ENCODE measurements at regions not wholly inside any gene's neighbourhood (a gene's known extent, or its start where the extent isn't known, plus 50 kb on each side); places are given as distances from the start of the nearest gene placed in this dataset.
"Not testable (repeated sequence)": the region's sequence is repeated elsewhere in the genome, so short reads cannot be mapped to it uniquely, and the experiment has no call there.

DNA sequence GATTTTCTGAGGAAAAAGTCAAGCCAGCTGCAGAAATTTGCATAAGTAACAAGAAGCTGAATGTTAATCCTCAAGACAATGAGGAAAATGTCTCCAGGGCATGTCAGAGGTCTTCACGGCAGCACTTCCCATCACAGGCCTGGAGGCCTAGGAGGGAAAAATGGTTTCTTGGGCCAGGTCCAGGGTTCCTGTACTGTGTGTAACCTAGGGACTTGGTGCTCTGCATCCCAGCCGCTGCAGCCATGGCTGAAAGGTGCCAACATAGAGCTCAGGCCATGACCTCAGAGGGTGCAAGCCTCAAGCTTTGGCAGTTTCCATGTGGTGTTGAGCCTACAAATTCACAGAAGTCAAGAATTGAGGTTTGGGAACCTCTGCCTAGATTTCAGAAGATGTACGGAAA is 144.1 kb downstream of the AKR1D1 start:
- DNase-seq, result not testable (repeated sequence)

DNA sequence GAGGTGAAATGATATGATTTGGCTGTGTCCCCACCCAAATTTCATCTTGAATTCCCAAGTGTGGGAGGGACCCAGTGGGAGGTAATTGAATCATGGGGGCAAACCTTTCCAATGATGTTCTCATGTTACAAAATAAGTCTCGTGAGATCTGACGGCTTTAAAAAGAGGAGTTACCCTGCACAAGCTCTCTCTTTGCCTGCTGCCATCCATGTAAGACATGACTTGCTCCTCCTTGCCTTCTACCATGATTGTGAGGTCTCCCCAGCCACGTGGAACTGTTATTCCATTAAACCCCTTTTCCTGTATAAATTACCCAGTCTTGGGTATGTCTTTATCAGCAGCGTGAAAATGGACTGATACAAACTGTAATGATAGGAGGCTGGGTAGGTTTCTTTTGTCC is 145.1 kb downstream of the AKR1D1 start:
- not testable (repeated sequence) for DNase-seq

DNA sequence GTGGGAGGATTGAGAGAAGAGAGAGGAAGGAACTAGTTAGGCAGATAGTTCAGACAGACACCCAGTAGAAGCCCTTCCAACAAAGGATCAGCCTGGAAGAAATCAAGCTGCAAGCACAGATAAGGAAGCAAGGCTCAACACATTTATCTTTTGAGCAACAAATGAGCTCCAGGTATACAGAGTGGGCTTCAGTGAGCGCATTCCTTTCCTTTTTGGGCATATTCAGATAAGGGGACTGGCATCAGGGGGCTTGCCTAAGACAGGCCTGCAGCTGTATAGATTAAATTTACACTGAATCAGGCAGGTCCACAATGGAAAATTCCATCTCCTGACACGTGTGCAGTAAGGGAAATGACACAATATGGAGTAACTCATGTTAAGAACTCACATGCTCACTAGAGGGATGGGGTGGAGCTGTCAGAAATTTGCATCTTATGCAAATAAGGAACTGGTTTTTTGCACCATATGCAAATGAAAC is 147.2 kb downstream of the AKR1D1 start:
- no peak for DNase-seq

DNA sequence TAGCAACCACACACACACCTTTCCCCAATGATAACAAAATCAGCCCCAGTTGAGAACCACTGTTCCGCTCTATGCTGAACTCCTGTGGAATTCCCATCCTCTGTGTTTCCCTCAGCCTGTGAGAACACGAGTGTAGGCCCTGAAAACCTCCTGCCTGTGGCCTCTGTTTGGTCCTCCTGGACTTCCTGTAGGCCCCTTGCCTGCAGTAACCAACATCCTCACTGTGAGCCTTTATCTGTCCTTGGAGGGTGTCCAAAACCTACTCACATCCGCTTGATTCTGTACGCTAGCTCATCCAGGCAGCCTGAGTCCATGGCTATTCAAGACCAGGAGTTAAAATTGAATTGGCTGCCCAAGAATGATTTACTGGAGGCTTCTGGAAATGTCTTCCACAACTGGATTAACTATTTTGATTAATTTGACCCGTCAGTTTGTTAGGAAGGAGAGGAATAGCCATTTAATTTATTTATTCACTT is 149.8 kb downstream of the AKR1D1 start:
- DNase-seq, result peak in 2 of 3 donors; percentile 22 to 56

DNA sequence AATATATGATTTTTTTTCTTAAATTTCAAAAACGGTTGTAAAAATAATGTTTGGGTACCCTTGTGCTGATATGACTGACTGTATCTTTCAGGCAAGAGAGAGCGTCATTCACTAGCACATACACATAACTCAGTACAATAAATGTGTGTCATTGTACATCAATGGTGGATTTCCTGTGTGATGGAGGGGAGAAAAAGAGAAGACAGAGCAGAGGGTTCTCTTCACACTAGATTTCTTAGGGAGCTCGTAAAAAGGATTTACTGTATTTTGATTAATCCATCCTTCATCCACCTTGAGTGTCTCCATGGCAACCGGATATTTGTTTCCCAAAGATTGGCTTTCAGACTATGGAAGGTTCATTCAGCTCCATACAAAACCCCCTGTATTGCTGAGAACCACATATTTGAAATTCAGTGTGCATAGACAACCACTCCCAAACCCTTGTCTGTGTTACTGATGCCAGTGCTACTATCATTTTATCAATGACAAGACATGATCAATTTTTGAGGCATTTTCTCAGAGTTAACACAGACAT is 150.6 kb downstream of the AKR1D1 start:
- DNase-seq, result no peak

DNA sequence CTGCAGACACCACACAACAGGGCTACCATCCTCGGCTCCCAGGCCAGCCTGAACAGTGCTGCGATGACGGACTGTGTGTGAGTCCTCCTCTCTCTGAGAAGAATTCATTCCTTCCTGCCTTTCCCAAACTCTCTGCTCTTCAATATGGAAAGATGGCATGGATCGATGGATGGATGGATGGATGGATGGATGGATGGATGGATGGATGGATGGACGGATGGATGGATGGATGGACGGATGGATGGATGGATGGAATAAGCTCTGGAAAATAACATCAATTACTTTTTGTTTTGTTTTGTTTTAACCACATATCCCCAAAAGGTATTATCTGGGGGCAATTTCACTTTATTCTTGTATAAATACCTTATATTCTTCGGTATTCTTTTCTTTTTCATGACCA is 151.9 kb downstream of the AKR1D1 start:
- DNase-seq, result no peak

DNA sequence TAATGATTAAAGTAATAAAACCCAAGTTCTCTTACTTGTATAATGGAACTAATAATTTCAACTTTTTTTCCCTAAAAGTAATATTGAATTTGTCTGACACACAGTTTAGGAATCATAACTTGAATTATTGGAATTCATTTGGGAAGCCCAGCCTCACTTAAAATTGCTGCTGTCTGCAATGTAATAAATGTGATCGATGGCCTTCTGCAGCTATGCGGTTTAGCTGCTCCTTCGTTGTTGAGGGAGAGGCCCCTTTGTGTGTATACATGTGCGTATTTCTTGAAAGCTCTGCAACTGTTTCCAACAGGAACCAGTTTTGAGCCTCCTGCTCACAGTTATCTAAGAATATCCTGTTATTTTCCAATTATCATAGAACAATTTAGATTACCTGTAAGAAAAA is 152.5 kb downstream of the AKR1D1 start:
- DNase-seq, result peak in 1 of 3 donors; percentile 55

DNA sequence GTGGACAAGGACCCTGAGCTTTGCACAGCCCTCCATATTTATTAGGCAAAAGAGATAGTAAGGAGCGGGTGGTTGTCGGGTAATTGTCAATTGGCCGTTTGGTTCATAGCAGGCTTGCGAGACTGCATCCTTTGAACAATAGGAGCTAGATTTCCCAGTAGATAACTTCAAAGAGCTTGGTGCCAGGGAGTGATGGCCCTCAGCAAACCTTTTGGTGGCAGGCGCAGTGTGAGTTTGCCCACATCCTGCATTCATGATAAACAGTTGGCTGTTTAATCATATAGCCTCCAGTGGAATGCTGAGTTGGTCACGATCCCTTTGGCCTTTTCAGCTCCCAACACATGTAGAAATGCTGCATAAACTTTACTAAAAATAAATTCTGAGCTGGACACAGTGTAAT is 156.9 kb downstream of the AKR1D1 start:
- DNase-seq, result no peak

DNA sequence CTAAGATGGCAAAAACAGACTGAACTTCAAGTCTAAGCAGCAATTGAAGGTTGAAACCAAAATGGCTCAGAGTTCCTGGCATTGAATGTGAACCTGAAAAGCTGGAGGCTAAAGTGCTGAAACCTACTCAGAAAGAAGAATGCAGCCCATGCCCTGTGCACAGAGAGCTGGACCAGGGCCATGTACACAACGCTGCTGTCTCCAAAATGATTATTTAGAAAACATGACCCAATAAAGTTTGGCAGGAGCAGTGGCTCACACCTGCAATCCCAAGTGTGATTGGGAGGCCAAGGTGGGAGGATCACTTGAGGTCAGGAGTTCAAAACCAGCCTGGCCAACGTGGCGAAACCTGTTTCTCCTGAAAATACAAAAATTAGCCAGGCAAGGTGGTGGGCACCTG is 158.9 kb downstream of the AKR1D1 start:
- DNase-seq, result no peak

DNA sequence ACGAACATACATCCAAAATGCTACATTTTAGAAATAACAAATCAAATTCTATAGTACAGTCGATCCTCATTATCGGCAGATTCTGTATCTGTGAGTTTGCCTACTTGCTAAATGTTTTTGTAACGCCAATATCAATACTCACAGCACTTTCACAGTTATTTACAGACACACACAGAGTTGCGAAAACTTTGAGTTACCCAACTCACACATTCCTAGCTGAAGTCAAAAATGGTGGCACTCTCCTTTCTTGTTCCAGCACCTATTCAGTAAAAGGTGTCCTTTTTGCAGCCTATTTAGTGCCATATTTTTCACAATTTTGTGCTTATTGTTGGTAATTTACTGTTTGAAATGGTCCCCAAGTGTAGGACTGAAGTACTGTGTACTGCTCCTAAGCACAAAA is 161.7 kb downstream of the AKR1D1 start:
- DNase-seq, result no peak

DNA sequence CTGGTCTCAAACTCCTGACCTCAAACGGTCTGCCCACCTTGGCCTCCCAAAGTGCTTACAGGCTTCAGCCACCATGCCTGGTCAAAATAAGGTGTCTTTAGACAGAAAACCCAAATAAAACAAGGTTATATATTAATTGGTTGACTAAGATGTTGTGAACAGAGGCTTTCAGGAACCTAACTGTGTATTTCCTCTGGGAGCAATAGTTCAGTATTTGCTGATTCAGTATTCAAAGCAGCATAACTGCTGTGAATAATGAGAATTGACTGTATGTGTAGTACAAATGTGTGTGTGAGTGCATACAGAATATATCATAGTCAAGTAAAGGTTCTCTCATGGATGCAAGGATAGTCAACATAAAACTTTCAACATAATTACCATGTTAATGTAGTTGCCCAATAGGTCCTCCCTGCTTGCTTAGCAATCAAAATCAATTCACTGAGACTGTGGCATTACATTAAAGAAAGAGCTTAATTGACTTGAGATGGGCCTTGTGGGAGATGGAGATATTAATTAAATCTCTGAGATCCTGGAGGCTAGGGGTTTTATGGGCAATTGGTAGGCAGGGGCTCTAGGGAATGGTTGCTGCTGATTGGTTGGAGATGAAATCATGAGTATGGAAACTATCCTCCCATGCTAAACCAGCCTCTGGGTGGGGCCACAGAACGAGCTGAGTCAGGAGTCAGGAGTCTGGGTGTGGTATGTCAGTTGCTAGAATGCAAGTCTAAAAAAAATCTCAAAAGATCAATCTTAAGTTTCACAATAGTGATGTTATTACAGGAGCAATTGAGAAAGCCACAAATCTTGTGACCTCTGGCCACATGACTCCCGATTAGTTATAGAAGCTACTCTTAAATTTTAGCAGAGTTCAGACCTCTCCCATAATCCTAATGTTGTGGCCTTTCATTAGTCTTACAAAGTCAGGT is 162.7 kb downstream of the AKR1D1 start:
- no peak for DNase-seq

DNA sequence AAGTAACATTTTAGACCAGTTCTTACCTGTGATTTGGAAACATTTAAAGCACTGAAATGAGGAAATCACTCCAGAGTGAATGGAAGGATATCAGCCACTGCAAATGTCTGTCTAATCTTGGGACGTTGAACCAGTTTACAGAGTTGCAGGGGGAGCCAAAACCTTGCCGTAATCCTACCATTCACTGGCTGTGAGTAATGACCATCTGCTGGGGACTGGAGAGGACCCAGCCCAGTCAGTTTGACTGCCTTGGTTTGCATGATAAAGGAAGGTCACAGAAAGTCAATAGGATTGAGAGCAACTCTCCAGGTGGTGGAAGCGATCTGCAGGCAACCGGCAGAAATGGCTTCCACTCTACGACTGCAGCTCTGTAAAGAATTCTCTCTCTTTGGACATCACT is 167.2 kb downstream of the AKR1D1 start:
- DNase-seq, result peak in 1 of 3 donors; percentile 43

DNA sequence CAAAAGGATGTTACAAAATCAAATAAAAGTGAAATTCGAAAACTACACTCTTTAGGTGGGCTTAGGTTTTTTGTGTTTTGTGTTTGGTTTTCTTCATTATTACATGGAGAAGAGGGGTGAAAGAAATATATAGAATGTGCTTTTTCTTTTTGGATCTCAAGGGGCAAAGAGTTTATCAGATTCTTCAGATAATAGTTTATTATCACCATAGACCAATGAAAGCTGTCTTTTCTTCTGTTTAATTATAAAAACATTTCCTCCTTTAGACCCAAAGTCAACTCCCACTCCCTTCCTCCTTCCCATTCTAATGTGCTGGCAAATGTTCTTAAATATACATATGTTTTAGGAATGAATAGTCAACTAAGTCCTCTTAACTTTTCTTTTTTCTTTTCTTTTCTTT is 167.6 kb downstream of the AKR1D1 start:
- DNase-seq, result no peak

DNA sequence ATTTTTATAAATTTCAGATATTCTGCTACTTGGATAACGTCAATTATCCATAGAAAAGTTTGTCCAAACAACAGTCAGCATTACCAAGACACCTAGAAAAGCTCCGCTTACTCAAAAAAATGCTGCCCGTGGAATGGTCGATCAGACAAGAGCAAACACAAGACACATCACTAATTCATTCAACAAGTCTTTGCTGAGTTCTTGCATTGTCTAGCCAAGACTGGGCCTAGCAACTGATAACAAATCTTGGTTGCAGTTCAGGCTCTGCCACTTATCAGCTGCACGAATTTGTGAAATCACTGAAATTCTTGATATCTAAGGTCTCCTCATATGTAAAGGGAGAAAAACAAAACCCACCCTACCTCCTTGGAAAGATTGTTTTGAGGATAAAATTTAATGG is 168.3 kb downstream of the AKR1D1 start:
- no peak for DNase-seq

DNA sequence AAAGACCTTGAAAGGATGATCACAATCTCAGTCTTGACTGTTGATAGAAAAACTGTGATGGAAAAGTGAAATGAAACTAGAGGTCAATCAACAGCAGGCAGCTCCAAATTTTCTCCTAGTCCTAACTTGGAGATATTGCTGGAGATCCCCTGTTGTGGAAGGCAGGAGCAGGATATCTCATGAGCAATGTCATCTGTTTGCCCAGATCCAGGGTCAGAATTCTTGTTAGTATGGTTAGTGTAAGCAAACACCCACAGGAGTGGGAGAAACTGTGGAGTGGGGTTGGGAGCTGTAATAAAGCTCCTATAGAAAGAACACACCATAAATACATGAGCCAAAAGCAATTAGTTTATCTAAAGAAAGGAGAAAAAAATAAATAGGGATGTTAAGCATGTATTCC is 169.0 kb downstream of the AKR1D1 start:
- no peak for DNase-seq

DNA sequence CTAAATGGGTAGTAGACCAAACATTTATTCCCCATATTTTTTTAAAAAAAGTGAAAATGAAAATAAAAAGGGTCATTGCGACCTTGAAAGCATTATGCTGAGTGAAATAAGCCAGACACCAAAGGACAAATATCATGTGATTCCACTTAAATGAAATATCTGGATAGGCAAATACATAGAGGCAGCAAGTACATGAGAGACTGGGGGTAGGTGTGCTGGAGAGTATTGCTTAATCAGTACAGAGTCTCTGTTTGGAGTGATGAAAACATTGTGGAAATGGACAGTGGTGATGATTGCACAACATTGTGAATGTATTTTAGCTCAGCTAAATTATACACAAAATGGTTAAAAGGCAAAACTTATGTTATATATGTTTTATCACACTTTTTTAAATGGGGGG is 169.4 kb downstream of the AKR1D1 start:
- no peak for DNase-seq

DNA sequence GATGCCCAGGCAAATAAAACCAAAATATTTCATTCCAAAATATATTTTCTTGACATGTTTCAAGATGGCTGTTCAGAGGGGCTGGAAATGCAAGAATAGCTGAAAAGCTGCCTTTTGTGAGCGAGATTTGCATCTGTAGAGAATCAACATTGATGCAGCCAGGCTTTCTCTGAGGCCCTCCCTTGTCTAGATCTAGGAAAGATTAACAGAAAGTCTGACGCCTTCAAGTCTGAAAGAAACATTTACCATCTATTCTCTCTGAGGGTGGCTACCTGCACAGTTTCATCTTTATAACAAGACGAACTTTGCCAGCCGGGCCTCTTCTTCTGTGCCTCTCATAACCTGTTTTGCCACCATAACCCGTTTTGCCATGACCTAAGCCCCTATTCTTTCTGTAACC is 170.2 kb downstream of the AKR1D1 start:
- no peak for DNase-seq

DNA sequence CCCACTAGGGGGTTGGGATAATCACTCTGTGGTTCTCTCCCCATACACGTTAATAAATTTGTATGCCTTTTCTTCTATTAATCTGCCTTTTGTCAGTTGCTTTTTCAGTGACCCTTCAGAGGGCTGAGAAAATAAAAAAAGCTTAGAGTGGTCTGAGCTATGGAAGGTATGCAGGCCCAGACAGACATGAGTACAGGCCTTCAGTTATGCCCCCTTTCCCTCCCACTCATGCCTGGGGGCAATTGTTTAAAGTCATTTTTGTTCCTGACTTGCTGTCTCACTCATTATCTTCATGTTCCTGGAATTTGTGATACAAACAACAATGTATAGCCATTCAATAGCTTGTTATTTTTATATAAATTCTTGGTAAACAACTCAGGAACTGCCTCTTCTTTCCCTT is 170.8 kb downstream of the AKR1D1 start:
- DNase-seq, result no peak

DNA sequence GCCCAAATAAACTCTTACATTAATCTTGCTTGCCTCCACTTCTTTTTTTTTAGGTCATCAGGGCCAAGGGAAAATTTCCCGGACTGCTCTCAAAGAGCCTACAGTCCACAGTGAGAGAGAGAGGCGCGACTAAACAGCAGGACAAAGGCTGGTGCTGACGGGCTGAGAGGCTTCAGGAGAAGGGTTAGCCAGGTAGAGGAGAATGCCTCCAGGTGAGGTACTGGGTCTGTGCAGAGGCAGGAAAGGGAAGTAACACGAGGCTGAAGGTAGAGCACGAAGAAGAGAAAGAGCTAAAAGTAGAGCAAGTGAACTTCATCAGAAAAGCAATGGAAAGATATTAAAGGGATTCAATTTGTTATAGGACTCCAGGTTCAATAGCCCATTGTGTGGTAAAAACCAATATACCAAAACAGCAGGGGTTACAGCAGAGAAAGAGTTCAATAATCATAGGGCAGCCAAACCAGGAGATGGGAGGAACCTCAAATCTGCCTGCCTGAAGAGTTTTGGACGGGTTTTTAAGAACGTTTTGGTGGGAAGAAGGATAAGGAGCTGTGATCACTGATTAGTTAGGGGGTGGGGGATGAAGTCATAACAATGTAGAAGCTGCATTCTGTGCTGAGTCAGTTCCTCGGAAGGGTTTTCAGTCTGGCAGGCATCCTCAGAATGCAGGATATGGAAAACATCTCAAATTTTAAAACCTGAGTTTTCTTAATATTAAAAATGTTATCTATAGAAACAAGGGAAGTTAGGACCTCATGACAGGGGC is 171.5 kb downstream of the AKR1D1 start:
- no peak for DNase-seq

DNA sequence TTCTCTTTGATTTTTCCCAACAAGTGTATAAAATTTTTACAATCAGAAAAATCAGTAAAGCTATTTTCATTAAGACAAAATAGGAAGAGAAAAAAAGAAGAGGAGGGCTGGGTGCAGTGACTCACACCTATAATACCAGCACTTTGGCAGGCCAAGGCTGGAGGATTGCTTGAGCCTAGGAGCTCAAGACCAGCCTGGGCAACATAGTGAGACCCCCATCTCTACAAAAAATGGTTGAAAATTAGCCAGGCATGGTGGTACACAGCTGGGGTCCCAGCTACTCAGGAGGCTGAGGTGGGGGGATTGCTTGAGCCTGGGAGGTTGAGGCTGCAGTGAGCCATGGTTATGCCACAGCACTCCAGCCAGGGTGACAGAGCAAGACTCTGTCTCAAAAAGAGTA is 172.3 kb downstream of the AKR1D1 start:
- DNase-seq, result no peak

DNA sequence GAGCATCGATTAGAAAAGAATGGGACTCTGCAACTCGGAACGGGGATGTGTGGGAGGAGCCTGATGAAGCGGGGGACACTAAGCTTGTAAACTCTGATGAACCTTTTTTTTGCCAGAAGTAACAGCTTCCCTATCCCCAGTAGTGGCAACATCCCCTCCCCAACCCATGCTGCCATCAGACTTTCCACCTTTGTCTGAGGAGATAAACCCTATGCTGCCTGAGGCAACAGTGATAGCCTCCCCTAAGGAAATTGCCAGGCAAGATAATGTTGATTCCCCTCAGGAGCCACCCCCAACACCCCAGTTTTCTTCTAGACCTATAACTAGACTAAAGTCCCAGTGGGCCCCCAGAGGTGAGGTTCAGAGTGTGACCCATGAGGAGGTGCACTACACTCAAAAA is 173.7 kb downstream of the AKR1D1 start:
- no peak for DNase-seq

DNA sequence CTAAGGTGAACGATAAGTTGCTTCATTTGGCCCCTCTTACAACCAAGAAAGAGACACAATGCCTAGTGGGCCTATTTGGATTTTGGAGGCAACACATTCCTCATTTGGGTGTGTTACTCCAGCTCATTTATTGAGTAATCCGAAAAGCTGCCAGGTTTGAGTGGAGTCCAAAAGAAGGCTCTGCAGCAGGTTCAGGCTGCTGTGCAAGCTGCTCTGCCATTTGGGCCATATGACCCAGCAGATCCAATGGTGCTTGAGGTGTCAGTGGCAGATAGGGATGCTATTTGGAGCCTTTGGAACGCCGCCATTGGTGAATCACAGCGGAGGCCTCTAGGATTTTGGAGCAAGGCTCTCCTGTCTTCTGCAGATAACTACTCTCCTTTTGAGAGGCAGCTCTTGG is 176.4 kb downstream of the AKR1D1 start:
- DNase-seq, result not testable (repeated sequence)

DNA sequence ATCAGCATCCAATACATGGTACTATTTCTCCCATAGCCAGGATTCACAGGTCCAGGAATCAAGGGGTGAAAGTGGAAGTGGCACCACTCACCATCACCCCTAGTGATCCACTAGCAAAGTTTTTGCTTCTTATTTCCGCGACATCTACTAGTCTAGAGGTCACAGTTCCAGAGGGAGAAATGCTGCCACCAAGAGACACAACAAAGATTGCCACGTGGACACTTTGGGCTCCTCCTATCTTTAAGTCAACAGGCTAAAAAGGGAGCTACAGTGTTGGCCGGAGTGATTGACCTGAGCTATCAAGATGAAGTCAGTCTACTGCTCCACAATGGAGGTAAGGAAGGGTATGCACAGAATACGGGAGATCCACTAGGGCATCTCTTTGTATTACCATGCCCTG is 178.2 kb downstream of the AKR1D1 start:
- DNase-seq, result no peak
